ENCODE measurements at regions not wholly inside any gene's neighbourhood (a gene's known extent, or its start where the extent isn't known, plus 50 kb on each side); places are given as distances from the start of the nearest gene placed in this dataset.
"Not testable (repeated sequence)": the region's sequence is repeated elsewhere in the genome, so short reads cannot be mapped to it uniquely, and the experiment has no call there.

DNA sequence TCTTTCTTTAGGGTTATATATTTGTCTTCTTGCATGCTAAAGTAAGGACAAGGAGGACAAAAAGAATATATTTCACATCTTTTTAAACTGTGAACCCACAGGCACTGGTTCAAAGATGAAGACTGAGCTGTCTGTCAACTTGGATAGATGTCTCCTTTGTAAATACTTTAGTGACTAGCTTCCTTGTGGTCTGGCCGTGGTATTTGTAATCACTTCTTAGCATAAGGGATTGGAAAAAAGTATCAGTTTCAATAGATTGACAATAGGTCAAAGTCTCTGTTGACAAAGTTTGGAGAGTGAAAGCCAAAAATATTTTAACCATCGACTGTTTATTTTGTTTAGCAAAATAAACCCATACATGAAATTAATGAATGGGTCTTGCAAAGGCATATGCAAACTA lies 91.4 kb downstream of the TMEM167A start:
- Mint-ChIP-seq H3K4me3 (ENCODE audit: unreplicated experiment) (no peak overlapping the region), H3K9me3 (ENCODE audit: unreplicated experiment) (peaks cover 3% of the 10 kb centered on the region), H3K27ac (ENCODE audit: unreplicated experiment) (no peak overlapping the region), H3K27me3 (ENCODE audit: low read depth, unreplicated experiment) (no peaks in the 10 kb centered on the region), H3K36me3 (ENCODE audit: low read depth, unreplicated experiment) (no peaks in the 10 kb centered on the region), H3K4me1 (ENCODE audit: low read depth, unreplicated experiment) (peaks cover 14% of the 10 kb centered on the region)
- no peaks in the 10 kb centered on the region for H4K20me1 ChIP-seq (ENCODE audit: insufficient read depth, low read length)
- no peaks in the 10 kb centered on the region for H3K36me3 ChIP-seq (ENCODE audit: insufficient read depth, low read length)
- H3K4me1 ChIP-seq (ENCODE audit: insufficient read depth, low read length): no peaks in the 10 kb centered on the region
- no peaks in the 10 kb centered on the region for H3K79me2 ChIP-seq (ENCODE audit: insufficient read depth, low read length)
- H3K4me2 ChIP-seq (ENCODE audit: low read length): no peak overlapping the region
- H2AFZ ChIP-seq (ENCODE audit: low read depth, low read length): no peak overlapping the region
- H3K27me3 ChIP-seq (ENCODE audit: insufficient read depth, low read length): no peaks in the 10 kb centered on the region
- no peak overlapping the region for H3K4me3 ChIP-seq (ENCODE audit: insufficient read depth, low read depth, low read length)
- H3K27ac ChIP-seq (ENCODE audit: low read depth, low read length): no peak overlapping the region
- DNase-seq (ENCODE audit: low read depth) (no peak), FAIRE-seq (no peak)
- no peaks in the 10 kb centered on the region for H3K9me3 ChIP-seq (ENCODE audit: insufficient read depth, low read depth, low read length)
- TF ChIP-seq, protein P1, sequence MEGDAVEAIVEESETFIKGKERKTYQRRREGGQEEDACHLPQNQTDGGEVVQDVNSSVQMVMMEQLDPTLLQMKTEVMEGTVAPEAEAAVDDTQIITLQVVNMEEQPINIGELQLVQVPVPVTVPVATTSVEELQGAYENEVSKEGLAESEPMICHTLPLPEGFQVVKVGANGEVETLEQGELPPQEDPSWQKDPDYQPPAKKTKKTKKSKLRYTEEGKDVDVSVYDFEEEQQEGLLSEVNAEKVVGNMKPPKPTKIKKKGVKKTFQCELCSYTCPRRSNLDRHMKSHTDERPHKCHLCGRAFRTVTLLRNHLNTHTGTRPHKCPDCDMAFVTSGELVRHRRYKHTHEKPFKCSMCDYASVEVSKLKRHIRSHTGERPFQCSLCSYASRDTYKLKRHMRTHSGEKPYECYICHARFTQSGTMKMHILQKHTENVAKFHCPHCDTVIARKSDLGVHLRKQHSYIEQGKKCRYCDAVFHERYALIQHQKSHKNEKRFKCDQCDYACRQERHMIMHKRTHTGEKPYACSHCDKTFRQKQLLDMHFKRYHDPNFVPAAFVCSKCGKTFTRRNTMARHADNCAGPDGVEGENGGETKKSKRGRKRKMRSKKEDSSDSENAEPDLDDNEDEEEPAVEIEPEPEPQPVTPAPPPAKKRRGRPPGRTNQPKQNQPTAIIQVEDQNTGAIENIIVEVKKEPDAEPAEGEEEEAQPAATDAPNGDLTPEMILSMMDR (IDR thresholded peaks at IDR 0.05; ENCODE audit: insufficient read depth, low read depth, low read length): no peak
- no peak overlapping the region for H3K9ac ChIP-seq (ENCODE audit: low read length)

GRCh38 chr5:82984786-82985735 lies 92.1 kb downstream of the TMEM167A start:
- DNase-seq (ENCODE audit: low read depth) (no peak), FAIRE-seq (no peak)
- Histone ChIP-seq H3K79me2 (ENCODE audit: insufficient read depth, low read length) (no peaks in the 10 kb centered on the region), H3K9ac (ENCODE audit: low read length) (no peak overlapping the region), H3K9me3 (ENCODE audit: insufficient read depth, low read depth, low read length) (no peaks in the 10 kb centered on the region), H4K20me1 (ENCODE audit: insufficient read depth, low read length) (no peaks in the 10 kb centered on the region), H2AFZ (ENCODE audit: low read depth, low read length) (no peak overlapping the region), H3K36me3 (ENCODE audit: insufficient read depth, low read length) (no peaks in the 10 kb centered on the region), H3K4me1 (ENCODE audit: insufficient read depth, low read length) (no peaks in the 10 kb centered on the region), H3K4me2 (ENCODE audit: low read length) (no peak overlapping the region), H3K27me3 (ENCODE audit: insufficient read depth, low read length) (no peaks in the 10 kb centered on the region), H3K4me3 (ENCODE audit: insufficient read depth, low read depth, low read length) (no peak overlapping the region), H3K27ac (ENCODE audit: low read depth, low read length) (no peak overlapping the region)
- no peak overlapping the region for H3K27ac Mint-ChIP-seq (ENCODE audit: unreplicated experiment)
- no peak overlapping the region for H3K4me3 Mint-ChIP-seq (ENCODE audit: unreplicated experiment)
- no peaks in the 10 kb centered on the region for H3K36me3 Mint-ChIP-seq (ENCODE audit: low read depth, unreplicated experiment)
- peaks cover 3% of the 10 kb centered on the region for H3K9me3 Mint-ChIP-seq (ENCODE audit: unreplicated experiment)
- H3K27me3 Mint-ChIP-seq (ENCODE audit: low read depth, unreplicated experiment): no peaks in the 10 kb centered on the region
- H3K4me1 Mint-ChIP-seq (ENCODE audit: low read depth, unreplicated experiment): peaks cover 14% of the 10 kb centered on the region
- TF ChIP-seq, protein P1 (IDR thresholded peaks at IDR 0.05; ENCODE audit: insufficient read depth, low read depth, low read length): no peak
- no peak for TF ChIP-seq EZH2 (IDR thresholded peaks at IDR 0.05; ENCODE audit: insufficient read depth, low read length)

DNA sequence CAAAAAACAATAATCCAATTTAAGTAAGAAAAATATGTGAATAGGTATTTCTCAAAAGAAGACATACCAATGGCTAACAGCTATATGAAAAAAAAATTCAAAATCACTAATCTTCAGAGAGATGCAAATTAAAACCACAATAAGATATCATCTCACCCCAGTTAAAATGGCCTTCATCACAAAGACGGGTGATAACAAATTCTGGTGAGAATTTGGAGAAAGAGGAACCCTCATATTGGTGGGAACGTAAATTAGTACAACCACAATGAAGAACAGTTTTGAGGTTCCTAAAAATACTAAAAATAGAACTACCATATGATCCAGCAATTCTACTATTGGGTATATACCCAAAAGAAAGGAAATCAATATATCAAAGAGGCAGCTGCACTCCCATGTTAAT lies 94.3 kb downstream of the TMEM167A start:
- H3K27ac Mint-ChIP-seq (ENCODE audit: unreplicated experiment): no peak overlapping the region
- Histone ChIP-seq H3K27me3 (ENCODE audit: insufficient read depth, low read length) (no peaks in the 10 kb centered on the region), H3K27ac (ENCODE audit: low read depth, low read length) (no peak overlapping the region), H3K79me2 (ENCODE audit: insufficient read depth, low read length) (no peaks in the 10 kb centered on the region), H3K36me3 (ENCODE audit: insufficient read depth, low read length) (no peaks in the 10 kb centered on the region), H3K9ac (ENCODE audit: low read length) (no peak overlapping the region), H3K4me1 (ENCODE audit: insufficient read depth, low read length) (no peaks in the 10 kb centered on the region), H2AFZ (ENCODE audit: low read depth, low read length) (no peak overlapping the region), H4K20me1 (ENCODE audit: insufficient read depth, low read length) (no peaks in the 10 kb centered on the region), H3K4me3 (ENCODE audit: insufficient read depth, low read depth, low read length) (no peak overlapping the region), H3K9me3 (ENCODE audit: insufficient read depth, low read depth, low read length) (no peaks in the 10 kb centered on the region), H3K4me2 (ENCODE audit: low read length) (no peak overlapping the region)
- peaks cover 14% of the 10 kb centered on the region for H3K4me1 Mint-ChIP-seq (ENCODE audit: low read depth, unreplicated experiment)
- no peak for FAIRE-seq
- H3K36me3 Mint-ChIP-seq (ENCODE audit: low read depth, unreplicated experiment): peaks cover 2% of the 10 kb centered on the region
- peaks cover 3% of the 10 kb centered on the region for H3K9me3 Mint-ChIP-seq (ENCODE audit: unreplicated experiment)
- H3K27me3 Mint-ChIP-seq (ENCODE audit: low read depth, unreplicated experiment): no peaks in the 10 kb centered on the region
- DNase-seq (ENCODE audit: low read depth): no peak
- H3K4me3 Mint-ChIP-seq (ENCODE audit: unreplicated experiment): no peak overlapping the region
- no peak for TF ChIP-seq EZH2 (IDR thresholded peaks at IDR 0.05; ENCODE audit: insufficient read depth, low read length)
- TF ChIP-seq, protein P1 (IDR thresholded peaks at IDR 0.05; ENCODE audit: insufficient read depth, low read depth, low read length): no peak

GRCh38 chr5:82976887-82977286 lies 100.3 kb downstream of the TMEM167A start:
- H3K9ac ChIP-seq (ENCODE audit: low read length); H3K36me3 ChIP-seq (ENCODE audit: insufficient read depth, low read length); H3K4me3 ChIP-seq (ENCODE audit: insufficient read depth, low read depth, low read length); H3K79me2 ChIP-seq (ENCODE audit: insufficient read depth, low read length); H4K20me1 ChIP-seq (ENCODE audit: insufficient read depth, low read length); H3K27ac ChIP-seq (ENCODE audit: low read depth, low read length); H2AFZ ChIP-seq (ENCODE audit: low read depth, low read length); H3K4me1 ChIP-seq (ENCODE audit: insufficient read depth, low read length); H3K4me3 Mint-ChIP-seq (ENCODE audit: unreplicated experiment); H3K27ac Mint-ChIP-seq (ENCODE audit: unreplicated experiment); H3K36me3 Mint-ChIP-seq (ENCODE audit: low read depth, unreplicated experiment); H3K27me3 ChIP-seq (ENCODE audit: insufficient read depth, low read length); H3K27me3 Mint-ChIP-seq (ENCODE audit: low read depth, unreplicated experiment): not testable (repeated sequence)
- Mint-ChIP-seq H3K4me1 (ENCODE audit: low read depth, unreplicated experiment) (peaks cover 14% of the 10 kb centered on the region), H3K9me3 (ENCODE audit: unreplicated experiment) (peaks cover 22% of the 10 kb centered on the region)
- FAIRE-seq (peak; percentile 9), DNase-seq (ENCODE audit: low read depth) (peak; percentile 47)
- Histone ChIP-seq H3K9me3 (ENCODE audit: insufficient read depth, low read depth, low read length) (peaks cover 18% of the 10 kb centered on the region), H3K4me2 (ENCODE audit: low read length) (peak overlapping the region; percentile 15)
